H9 (cell line): ENCODE measurements at regions not wholly inside any gene's neighbourhood (a gene's known extent, or its start where the extent isn't known, plus 50 kb on each side); places are given as distances from the start of the nearest gene placed in this dataset.

ENCODE experiments used
- DNase-seq: peaks from one replicate; pipeline ENCODE4 v3.0.0-alpha.2; 2017
- H2AFZ ChIP-seq: one replicate; pipeline ENCODE4 v1.6.1; 2013; ENCODE audit warnings: mild to moderate bottlenecking, low read length, control low read depth, moderate library complexity
- H2AK5ac ChIP-seq: 2 replicates; pipeline ENCODE4 v1.6.1; 2013; ENCODE audit warnings: low read length, control low read depth, mixed read lengths; ENCODE audit not compliant: insufficient read length
- H2BK120ac ChIP-seq: one replicate; pipeline ENCODE4 v1.6.1; 2013; ENCODE audit warnings: low read depth, mild to moderate bottlenecking, low read length, control low read depth, inconsistent platforms; ENCODE audit not compliant: poor library complexity, severe bottlenecking
- H2BK12ac ChIP-seq: 2 replicates; pipeline ENCODE4 v1.6.1; 2013; ENCODE audit warnings: low read length, control low read depth, mixed read lengths, low read depth; ENCODE audit not compliant: insufficient read length
- H2BK15ac ChIP-seq: 2 replicates; pipeline ENCODE4 v1.6.1; 2013; ENCODE audit warnings: low read depth, low read length, control low read depth
- H2BK20ac ChIP-seq: one replicate; pipeline ENCODE4 v1.6.1; 2013; ENCODE audit warnings: low read depth, mild to moderate bottlenecking, low read length, control low read depth, inconsistent platforms; ENCODE audit not compliant: poor library complexity, severe bottlenecking
- H2BK5ac ChIP-seq: 2 replicates; pipeline ENCODE4 v1.6.1; 2013; ENCODE audit warnings: low read length, control low read depth, mixed read lengths; ENCODE audit not compliant: insufficient read length
- H3K14ac ChIP-seq: 2 replicates; pipeline ENCODE4 v1.6.1; 2013; ENCODE audit warnings: low read length, control low read depth; ENCODE audit not compliant: insufficient read depth
- H3K18ac ChIP-seq: 2 replicates; pipeline ENCODE4 v1.6.1; 2013; ENCODE audit warnings: low read depth, mild to moderate bottlenecking, mixed read lengths, low read length, control low read depth; ENCODE audit not compliant: insufficient read length
- H3K23ac ChIP-seq: 2 replicates; pipeline ENCODE4 v1.6.1; 2013; ENCODE audit warnings: low read length, control low read depth, mixed read lengths, low read depth; ENCODE audit not compliant: insufficient read length
- H3K23me2 ChIP-seq: 2 replicates; pipeline ENCODE4 v1.6.1; 2013; ENCODE audit warnings: low read depth, mild to moderate bottlenecking, mixed read lengths, low read length, control low read depth; ENCODE audit not compliant: insufficient read length, poor library complexity, severe bottlenecking
- H3K27ac ChIP-seq: 2 replicates; pipeline ENCODE4 v1.5.1; 2013; ENCODE audit warnings: low read length, control low read depth, mixed read lengths, low read depth; ENCODE audit not compliant: insufficient read length
- H3K27me3 ChIP-seq: 2 replicates; pipeline ENCODE4 v1.6.1; 2013; ENCODE audit warnings: low read length, control low read depth, inconsistent platforms; ENCODE audit not compliant: insufficient read depth
- H3K4ac ChIP-seq: 2 replicates; pipeline ENCODE4 v1.6.1; 2013; ENCODE audit warnings: low read depth, mild to moderate bottlenecking, control low read depth, inconsistent platforms, low read length, moderate library complexity
- H3K4me1 ChIP-seq: 2 replicates; pipeline ENCODE4 v1.6.1; 2013; ENCODE audit warnings: low read length, control low read depth, inconsistent platforms; ENCODE audit not compliant: insufficient read depth
- H3K4me2 ChIP-seq: 2 replicates; pipeline ENCODE4 v1.6.1; 2013; ENCODE audit warnings: low read length, control low read depth, mixed read lengths; ENCODE audit not compliant: insufficient read length, insufficient read depth
- H3K56ac ChIP-seq: 2 replicates; pipeline ENCODE4 v1.6.1; 2013; ENCODE audit warnings: low read depth, mild to moderate bottlenecking, mixed read lengths, low read length, control low read depth; ENCODE audit not compliant: insufficient read length
- H3K79me1 ChIP-seq: 2 replicates; pipeline ENCODE4 v1.6.1; 2013; ENCODE audit warnings: low read depth, mild to moderate bottlenecking, moderate library complexity, low read length, control low read depth, inconsistent platforms; ENCODE audit not compliant: insufficient read depth, poor library complexity, severe bottlenecking
- H3K79me2 ChIP-seq: 2 replicates; pipeline ENCODE4 v1.6.1; 2013; ENCODE audit warnings: low read length, control low read depth, inconsistent platforms; ENCODE audit not compliant: insufficient read depth
- H3K9ac ChIP-seq: 2 replicates; pipeline ENCODE4 v1.6.1; 2013; ENCODE audit warnings: low read length, control low read depth, mixed read lengths; ENCODE audit not compliant: insufficient read length; ENCODE audit errors: extremely low read depth
- H3K9me3 ChIP-seq: one replicate; pipeline ENCODE4 v1.6.1; 2013; ENCODE audit warnings: low read depth, low read length, inconsistent platforms; ENCODE audit not compliant: control insufficient read depth
- H3T11ph ChIP-seq: one replicate; pipeline ENCODE4 v1.6.1; 2013; ENCODE audit warnings: mild to moderate bottlenecking, low read length, control low read depth, inconsistent platforms
- H4K20me1 ChIP-seq: one replicate; pipeline ENCODE4 v1.6.1; 2013; ENCODE audit not compliant: control insufficient read depth, insufficient read length, insufficient read depth
- H4K5ac ChIP-seq: 2 replicates; pipeline ENCODE4 v1.6.1; 2013; ENCODE audit warnings: low read depth, mild to moderate bottlenecking, mixed read lengths, low read length, control low read depth; ENCODE audit not compliant: insufficient read length
- H4K8ac ChIP-seq: replicated peaks from 2 replicates; pipeline ENCODE4 v1.6.1; 2013; ENCODE audit warnings: low read length, control low read depth, mixed read lengths, low read depth; ENCODE audit not compliant: insufficient read length
- H4K91ac ChIP-seq: 2 replicates; pipeline ENCODE4 v1.6.1; 2013; ENCODE audit warnings: low read depth, mild to moderate bottlenecking, moderate library complexity, mixed read lengths, low read length, control low read depth; ENCODE audit not compliant: insufficient read length
- H3K27ac Mint-ChIP-seq, 3 experiments: 2 replicates in 2 of 3; 3 replicates in 1 of 3; pipeline ENCODE4 v1.8.0; 2020 to 2021; ENCODE audit warnings: mixed read lengths in 3 of 3, mild to moderate bottlenecking in 1 of 3, moderate library complexity in 1 of 3
- H3K27me3 Mint-ChIP-seq: 2 replicates; pipeline ENCODE4 v1.8.0; 2021; ENCODE audit warnings: low read depth, mild to moderate bottlenecking, moderate library complexity, mixed read lengths
- H3K36me3 Mint-ChIP-seq, 3 experiments: 2 replicates in 2 of 3; 3 replicates in 1 of 3; pipeline ENCODE4 v1.8.0; 2020 to 2021; ENCODE audit warnings: low read depth in 3 of 3, mixed read lengths in 3 of 3; ENCODE audit not compliant: insufficient read depth in 1 of 3
- H3K4me1 Mint-ChIP-seq, 2 experiments: 2 replicates each; pipeline ENCODE4 v1.8.0; 2020; ENCODE audit warnings: mixed read lengths in 2 of 2
- H3K4me3 Mint-ChIP-seq, 2 experiments: 2 replicates in 1 of 2; 3 replicates in 1 of 2; pipeline ENCODE4 v1.8.0; 2020 to 2021; ENCODE audit warnings: mild to moderate bottlenecking in 2 of 2, mixed read lengths in 2 of 2, moderate library complexity in 1 of 2
- H3K9me3 Mint-ChIP-seq, 2 experiments: 2 replicates in 1 of 2; 3 replicates in 1 of 2; pipeline ENCODE4 v1.8.0; 2020; ENCODE audit warnings: mild to moderate bottlenecking in 2 of 2, mixed read lengths in 2 of 2, moderate library complexity in 1 of 2
- CTCF ChIP-seq: fragments of 200-600 bp; sonication (generic); conservative IDR thresholded peaks from 3 replicates; pipeline ENCODE4 v1.8.0; 2021; ENCODE audit warnings: antibody characterized with exemption, mild to moderate bottlenecking
- WGBS: extraction: QIAGEN DNeasy Blood & Tissue Kit; methylation state at CpG from one replicate; pipeline ENCODE4 v1.1.7; 2013; ENCODE audit warnings: missing lambda C conversion rate, low lambda C conversion rate, mixed read lengths; ENCODE audit not compliant: insufficient read length; ENCODE audit errors: extremely low coverage; 5-methylcytosine and 5-hydroxymethylcytosine counted together

GRCh38 chr16:60143348-60143705, 1409.2 kb upstream of the GOT2 start:
- no CpG with 5 or more reads among the region's 1 CpG for WGBS
- H3K27me3 Mint-ChIP-seq, result no peaks in the 10 kb centered on the region; the same call in 1 of the 2 replicates

More at GRCh38 chr16:60143348-60143705, 1409.2 kb upstream of the GOT2 start:
- Histone ChIP-seq H3K23me2 (no peaks in the 10 kb centered on the region), H2BK12ac (no peak overlapping the region), H4K20me1 (no peaks in the 10 kb centered on the region), H3K79me2 (no peaks in the 10 kb centered on the region), H3K18ac (no peak overlapping the region), H3K4ac (no peak overlapping the region), H2BK20ac (no peak overlapping the region), H3K14ac (no peak overlapping the region), H3K4me1 (no peaks in the 10 kb centered on the region), H3K27ac (no peak overlapping the region), H3K9me3 (no peaks in the 10 kb centered on the region), H3K56ac (no peak overlapping the region), H3K9ac (no peak overlapping the region), H4K91ac (no peak overlapping the region), H2AK5ac (no peak overlapping the region), H3K4me2 (no peak overlapping the region), H3K27me3 (no peaks in the 10 kb centered on the region), H2BK15ac (no peak overlapping the region), H4K8ac (no peak overlapping the region), H2BK5ac (no peak overlapping the region), H2AFZ (no peak overlapping the region), H3K79me1 (no peaks in the 10 kb centered on the region), H4K5ac (no peak overlapping the region), H2BK120ac (no peak overlapping the region), H3K23ac (no peak overlapping the region), H3T11ph (no peak overlapping the region)
- Mint-ChIP-seq H3K27ac (no peak overlapping the region), H3K4me3 (no peak overlapping the region), H3K9me3 (peaks cover 8 to 12% of the 10 kb centered on the region in 2 experiments), H3K4me1 (peaks cover 5 to 7% of the 10 kb centered on the region in 2 experiments), H3K36me3 (peaks cover 0 to 11% (median 0%) of the 10 kb centered on the region in 3 experiments; a peak in 4 of 7 replicates)
- no peak for TF ChIP-seq CTCF
- DNase-seq, result no peak
